Kidney (tissue), 13 donors: ENCODE measurements at regions not wholly inside any gene's neighbourhood (a gene's known extent, or its start where the extent isn't known, plus 50 kb on each side); places are given as distances from the start of the nearest gene placed in this dataset.

Experiments used
- DNase-seq, 5 donors: peaks; one replicate each; pipeline ENCODE4 v3.0.0-alpha.2; 2013 to 2020
- FAIRE-seq: peaks from 2 replicates; lab custom pipeline; 2012; peaks lifted over from hg19 to GRCh38; lab: Jason Lieb, UNC
- H3K27ac ChIP-seq, 2 donors: one replicate each; pipeline ENCODE4 v1.7.0; 2013; ENCODE audit warnings: low read depth in 2 of 2, low read length in 2 of 2, inconsistent platforms in 1 of 2
- H3K27me3 ChIP-seq: one replicate; pipeline ENCODE4 v1.7.1; 2013; ENCODE audit warnings: low read length, inconsistent platforms; ENCODE audit not compliant: control insufficient read depth, insufficient read depth
- H3K36me3 ChIP-seq, 3 donors: one replicate each; pipeline versions ENCODE4 v1.7.0 to v1.7.1; 2013; ENCODE audit warnings: low read length in 3 of 3, control low read depth in 1 of 3, inconsistent platforms in 1 of 3; ENCODE audit not compliant: insufficient read depth in 3 of 3, control insufficient read depth in 2 of 3
- H3K4me1 ChIP-seq, 3 donors: one replicate each; pipeline versions ENCODE4 v1.7.0 to v1.7.1; 2013; ENCODE audit warnings: low read length in 3 of 3, inconsistent platforms in 1 of 3, low read depth in 1 of 3; ENCODE audit not compliant: control insufficient read depth in 2 of 3, insufficient read depth in 2 of 3
- H3K4me3 ChIP-seq, 3 donors: one replicate each; pipeline versions ENCODE4 v1.7.0 to v1.8.1; 2013; ENCODE audit warnings: low read length in 3 of 3, control low read depth in 1 of 3, inconsistent platforms in 1 of 3
- H3K9ac ChIP-seq, 3 donors: one replicate each; pipeline versions ENCODE4 v1.7.0 to v1.7.1; 2013; ENCODE audit warnings: low read length in 3 of 3, control low read depth in 1 of 3, inconsistent platforms in 1 of 3
- H3K9me3 ChIP-seq, 3 donors: one replicate each; pipeline versions ENCODE4 v1.7.0 to v1.7.1; 2013; ENCODE audit warnings: low read length in 3 of 3, control low read depth in 1 of 3, inconsistent platforms in 1 of 3; ENCODE audit not compliant: control insufficient read depth in 2 of 3, insufficient read depth in 1 of 3
- CTCF ChIP-seq: IDR thresholded peaks from 3 replicates; pipeline ENCODE4 v1.5.1; 2012; ENCODE audit warnings: mild to moderate bottlenecking, moderate library complexity, borderline replicate concordance; ENCODE audit not compliant: insufficient read depth; ENCODE audit errors: extremely low read depth
- intact Hi-C: fragments of 100-400 bp; cut with DNase I; formaldehyde crosslinking; loops from one replicate; pipeline ENCODE4 v1.11.1; 2022
- donor health status: control.
- donor health status: control.
- donor health status: control.
- donor health status: control.
- donor health status: control.
- donor health status: DM: yes; HTN: yes; CAD: no.
- donor health status: Normal renal cell carcinoma (clear cell type).

GRCh38 chr5:54691656-54692055, 174.1 kb downstream of the SNX18 start:
- Histone ChIP-seq H3K4me1 (peaks cover 0 to 2% (median 0%) of the 10 kb centered on the region in 3 donors), H3K9ac (no peak overlapping the region), H3K9me3 (no peaks in the 10 kb centered on the region), H3K27ac (no peak overlapping the region), H3K4me3 (no peak overlapping the region), H3K27me3 (no peaks in the 10 kb centered on the region), H3K36me3 (no peaks in the 10 kb centered on the region)
- no peak for FAIRE-seq
- TF ChIP-seq CTCF, result no peak
- no peak for DNase-seq
- intact Hi-C loops, result no loop called here

DNA sequence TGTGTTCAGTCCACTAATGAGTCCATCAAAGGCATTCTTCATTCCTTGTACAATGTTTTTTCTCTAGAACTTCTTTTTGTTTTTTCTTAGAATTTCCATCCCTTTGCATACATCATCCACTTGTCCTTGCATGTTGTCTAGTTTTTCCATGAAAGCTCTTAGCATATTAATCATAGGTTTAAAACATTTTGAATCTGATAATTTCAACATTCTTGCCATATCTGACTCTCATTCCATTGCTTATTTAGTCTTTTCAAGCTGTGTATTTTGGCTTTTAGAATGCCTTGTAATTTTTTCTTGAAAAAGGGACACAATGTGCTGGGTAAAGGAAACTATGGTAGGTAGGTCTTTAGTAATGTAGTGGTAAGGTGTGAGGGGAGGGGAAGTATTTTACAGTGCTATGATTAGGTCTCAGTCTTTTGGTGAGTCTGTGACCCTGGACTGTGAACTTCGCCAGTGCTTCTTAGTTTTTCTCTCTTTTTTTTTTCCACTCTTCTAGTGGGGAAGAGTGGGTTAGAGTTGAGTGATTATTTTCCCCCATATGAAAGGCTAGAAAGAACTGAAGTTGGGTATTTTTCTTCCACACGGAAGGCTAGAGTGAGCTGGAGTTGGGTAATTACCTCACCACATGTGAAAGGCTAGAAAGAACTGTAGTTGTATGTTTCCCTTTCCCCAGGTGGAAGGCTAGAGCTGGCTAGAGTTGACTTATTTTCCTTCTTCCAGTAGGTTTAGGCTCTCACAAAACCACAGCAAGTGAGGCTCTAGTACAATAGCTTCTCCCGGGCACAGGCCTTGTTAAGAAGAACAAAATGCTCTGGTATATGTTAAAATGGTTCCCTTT, 172.1 kb downstream of the SNX18 start:
- no peak for TF ChIP-seq CTCF
- Histone ChIP-seq H3K36me3 (no peaks in the 10 kb centered on the region), H3K9ac (no peak overlapping the region), H3K27ac (no peak overlapping the region), H3K27me3 (no peaks in the 10 kb centered on the region), H3K4me3 (no peak overlapping the region), H3K9me3 (no peaks in the 10 kb centered on the region), H3K4me1 (peaks cover 0 to 2% (median 0%) of the 10 kb centered on the region in 3 donors)
- intact Hi-C loops, result no loop called here
- DNase-seq, result no peak
- FAIRE-seq, result no peak

- Histone ChIP-seq H3K9ac (no peak overlapping the region), H3K9me3 (no peaks in the 10 kb centered on the region), H3K27ac (no peak overlapping the region), H3K27me3 (no peaks in the 10 kb centered on the region), H3K4me3 (no peak overlapping the region), H3K36me3 (no peaks in the 10 kb centered on the region), H3K4me1 (no peaks in the 10 kb centered on the region)
- DNase-seq (no peak), FAIRE-seq (no peak)
- no peak for TF ChIP-seq CTCF
- intact Hi-C loops, result no loop called here
These were observed 163.4 kb downstream of the SNX18 start for GRCh38 chr5:54680998-54681397.

GRCh38 chr5:54679686-54680085, 162.1 kb downstream of the SNX18 start:
- Histone ChIP-seq H3K27ac (no peak overlapping the region), H3K27me3 (no peaks in the 10 kb centered on the region), H3K4me1 (no peaks in the 10 kb centered on the region), H3K4me3 (no peak overlapping the region), H3K9me3 (no peaks in the 10 kb centered on the region), H3K9ac (no peak overlapping the region), H3K36me3 (no peaks in the 10 kb centered on the region)
- TF ChIP-seq CTCF, result no peak
- intact Hi-C loops, result no loop called here
- no peak for FAIRE-seq
- DNase-seq, result no peak
